ENCODE measurements at regions not wholly inside any gene's neighbourhood (a gene's known extent, or its start where the extent isn't known, plus 50 kb on each side); places are given as distances from the start of the nearest gene placed in this dataset.

GRCh38 chr6:142635130-142635529, 309.8 kb downstream of the HIVEP2 start:
- BruUV-seq (replicated peaks) = no TSS peak
- Histone ChIP-seq H3K4me1 (ENCODE audit: control insufficient read depth, insufficient read depth, low read length) (no peaks in the 10 kb centered on the region), H3K27ac (ENCODE audit: control insufficient read depth, insufficient read depth) (no peak overlapping the region), H3K79me2 (ENCODE audit: control insufficient read depth, insufficient read depth, low read length) (no peaks in the 10 kb centered on the region), H3K9me3 (replicated peaks; ENCODE audit: control insufficient read depth, insufficient read depth, low read length) (no peaks in the 10 kb centered on the region), H3K9ac (ENCODE audit: control insufficient read depth, insufficient read depth, low read length) (no peak overlapping the region), H2AFZ (ENCODE audit: control insufficient read depth, low read depth, low read length) (no peak overlapping the region), H4K20me1 (ENCODE audit: control insufficient read depth, insufficient read depth) (no peaks in the 10 kb centered on the region), H3K27me3 (replicated peaks in 1 of 2; ENCODE audit: control insufficient read depth in 2 of 2, insufficient read depth in 2 of 2, low read length in 1 of 2) (peaks cover 0 to 2% of the 10 kb centered on the region in 2 experiments; a peak in 1 of 4 replicates), H3K36me3 (ENCODE audit: control insufficient read depth in 2 of 2, insufficient read depth in 2 of 2, low read length in 1 of 2) (no peaks in the 10 kb centered on the region), H3K4me2 (ENCODE audit: control insufficient read depth, insufficient read depth) (no peak overlapping the region), H3K4me3 (no peak overlapping the region)
- ATAC-seq (no peak), DNase-seq (ENCODE audit: low read depth, low spot score) (no peak), FAIRE-seq (no peak)
- in situ Hi-C loops (cut with MboI) = no loop called here
- POLR2A ChIA-PET = no interaction called here
- TF ChIP-seq BCL11A (IDR thresholded peaks at IDR 0.05; ENCODE audit: low read depth, low read length) (no peak), IKZF2 (IDR thresholded peaks at IDR 0.05) (no peak), SREBF2 (IDR thresholded peaks at IDR 0.05; ENCODE audit: low read length) (no peak), NRF1 (conservative IDR thresholded peaks at IDR 0.05; ENCODE audit: low read depth, low read length) (no peak), SKIL (IDR thresholded peaks at IDR 0.05; ENCODE audit: low read depth, poor library complexity, severe bottlenecking) (no peak), CREM (IDR thresholded peaks at IDR 0.05; ENCODE audit: low read depth) (no peak)
- SMC1A ChIA-PET (ENCODE audit: uncharacterized antibody, unreplicated experiment) = interaction anchor here (1.0 kb wide), 1 partner anchor 13 kb away, joined by 4 read pairs; no protein-coding TSS in a partner anchor
- WGBS (ENCODE audit: insufficient coverage, insufficient replicate concordance, low lambda C conversion rate, missing lambda C conversion rate) = 10% methylated on average over 1 of the region's 1 CpG
- intact Hi-C loops (cut with micrococcal nuclease; ENCODE audit: unreplicated experiment) = no loop called here
- RAD21 ChIA-PET (ENCODE audit: unreplicated experiment) = no interaction called here
- CTCF ChIA-PET = no interaction called here

Measured in GM12878 (cell line).